ENCODE measurements at regions not wholly inside any gene's neighbourhood (a gene's known extent, or its start where the extent isn't known, plus 50 kb on each side); places are given as distances from the start of the nearest gene placed in this dataset.

- Histone ChIP-seq H3K27me3 (ENCODE audit: control insufficient read depth in 1 of 2, insufficient read depth in 2 of 2, low read length in 2 of 2) (no peaks in the 10 kb centered on the region), H3K9me3 (ENCODE audit: control insufficient read depth in 2 of 2, insufficient read depth in 1 of 2, low read depth in 1 of 2, low read length in 1 of 2) (no peaks in the 10 kb centered on the region), H3K4me1 (ENCODE audit: control insufficient read depth in 2 of 2, insufficient read depth in 2 of 2, low read length in 1 of 2) (no peaks in the 10 kb centered on the region), H3K4me3 (ENCODE audit: low read depth in 1 of 2, low read length in 2 of 2) (no peak overlapping the region), H3K36me3 (ENCODE audit: control insufficient read depth in 2 of 2, insufficient read depth in 2 of 2, low read length in 1 of 2) (no peaks in the 10 kb centered on the region), H3K27ac (ENCODE audit: low read depth in 2 of 2, low read length in 1 of 2) (no peak overlapping the region)
- WGBS, 2 donors, result 68% methylated on average over 4 of the region's 4 CpGs
These were observed 135.5 kb upstream of the CREB1 start for GRCh38 chr2:207394203-207394781.

DNA sequence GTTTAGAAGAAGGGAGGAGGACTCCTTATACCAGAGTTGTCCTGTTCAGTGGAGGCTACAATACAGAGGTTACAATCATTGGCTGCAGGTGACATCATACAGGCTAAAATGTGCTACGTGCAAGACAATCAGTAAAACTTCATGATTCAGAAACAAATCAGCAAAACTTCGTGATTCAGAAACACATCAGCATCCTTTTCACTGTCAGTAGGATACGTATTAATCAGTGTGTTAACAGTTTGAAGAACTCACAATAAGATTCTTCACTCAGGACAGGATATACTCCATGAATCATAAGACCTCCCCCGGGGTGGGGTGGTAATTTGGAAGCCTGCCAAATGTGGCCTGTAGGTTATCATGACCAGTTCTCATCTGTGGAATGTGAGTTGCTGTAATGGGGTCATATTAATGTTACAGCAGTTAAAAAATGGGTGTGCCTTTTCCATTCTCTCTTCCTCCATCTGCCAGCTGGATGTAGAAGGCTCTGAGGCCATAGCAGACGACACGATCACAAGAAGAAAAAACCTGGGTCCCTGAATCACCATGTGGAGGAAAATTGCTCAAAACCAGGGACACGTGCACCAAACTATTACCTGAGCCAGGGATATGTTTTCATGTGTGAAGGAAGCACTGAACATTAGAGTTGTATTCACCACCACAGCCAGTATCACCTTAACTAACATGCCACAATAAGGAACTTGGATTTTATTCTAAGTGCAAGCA lies 134.8 kb upstream of the CREB1 start:
- H3K36me3 ChIP-seq (ENCODE audit: control insufficient read depth in 2 of 2, insufficient read depth in 2 of 2, low read length in 1 of 2), result no peaks in the 10 kb centered on the region
- no peaks in the 10 kb centered on the region for H3K9me3 ChIP-seq (ENCODE audit: control insufficient read depth in 2 of 2, insufficient read depth in 1 of 2, low read depth in 1 of 2, low read length in 1 of 2)
- 44 to 55% methylated on average over 7 of the region's 7 CpGs for WGBS, 2 donors

DNA sequence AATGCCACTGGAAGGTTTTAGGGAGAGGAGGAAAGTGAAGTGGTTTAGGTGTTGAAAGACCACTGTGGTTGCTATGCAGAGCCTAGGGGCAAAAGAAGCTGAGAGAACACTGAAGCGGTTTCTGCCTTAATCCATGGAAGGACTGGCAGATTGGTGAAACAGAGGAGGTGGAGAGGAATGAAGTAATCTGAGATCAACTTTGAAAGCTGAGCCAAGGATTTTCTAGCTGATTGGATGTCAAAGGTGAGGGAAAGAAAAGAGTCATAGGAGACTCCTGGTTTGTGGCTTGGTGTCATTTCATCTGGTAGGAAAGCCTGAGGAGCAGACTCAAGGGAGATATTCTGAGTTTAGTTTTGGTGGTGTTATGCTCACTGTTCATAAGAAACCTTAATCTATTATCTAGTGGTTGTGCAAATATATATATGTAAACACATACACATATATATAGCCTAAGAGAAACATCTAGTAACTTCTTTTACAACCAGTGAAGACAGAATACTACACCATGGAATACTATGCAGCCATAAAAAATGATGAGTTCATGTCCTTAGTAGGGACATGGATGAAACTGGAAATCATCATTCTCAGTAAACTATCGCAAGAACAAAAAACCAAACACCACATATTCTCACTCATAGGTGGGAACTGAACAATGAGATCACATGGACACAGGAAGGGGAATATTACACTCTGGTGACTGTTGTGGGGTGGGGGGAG lies 134.1 kb upstream of the CREB1 start:
- no peak overlapping the region for H3K4me3 ChIP-seq (ENCODE audit: low read depth in 1 of 2, low read length in 2 of 2)
- no peaks in the 10 kb centered on the region for H3K9me3 ChIP-seq (ENCODE audit: control insufficient read depth in 2 of 2, insufficient read depth in 1 of 2, low read depth in 1 of 2, low read length in 1 of 2)
- no peaks in the 10 kb centered on the region for H3K4me1 ChIP-seq (ENCODE audit: control insufficient read depth in 2 of 2, insufficient read depth in 2 of 2, low read length in 1 of 2)
- no peaks in the 10 kb centered on the region for H3K36me3 ChIP-seq (ENCODE audit: control insufficient read depth in 2 of 2, insufficient read depth in 2 of 2, low read length in 1 of 2)
- H3K27ac ChIP-seq (ENCODE audit: low read depth in 2 of 2, low read length in 1 of 2), result no peak overlapping the region
- H3K27me3 ChIP-seq (ENCODE audit: control insufficient read depth in 1 of 2, insufficient read depth in 2 of 2, low read length in 2 of 2), result no peaks in the 10 kb centered on the region
- 89 to 91% methylated on average over 2 of the region's 2 CpGs for WGBS, 2 donors

More for the DNA sequence above, 134.8 kb upstream of the CREB1 start:
- H3K4me1 ChIP-seq (ENCODE audit: control insufficient read depth in 2 of 2, insufficient read depth in 2 of 2, low read length in 1 of 2), result no peaks in the 10 kb centered on the region
- no peak overlapping the region for H3K4me3 ChIP-seq (ENCODE audit: low read depth in 1 of 2, low read length in 2 of 2)
- no peak overlapping the region for H3K27ac ChIP-seq (ENCODE audit: low read depth in 2 of 2, low read length in 1 of 2)
- H3K27me3 ChIP-seq (ENCODE audit: control insufficient read depth in 1 of 2, insufficient read depth in 2 of 2, low read length in 2 of 2), result no peaks in the 10 kb centered on the region

DNA sequence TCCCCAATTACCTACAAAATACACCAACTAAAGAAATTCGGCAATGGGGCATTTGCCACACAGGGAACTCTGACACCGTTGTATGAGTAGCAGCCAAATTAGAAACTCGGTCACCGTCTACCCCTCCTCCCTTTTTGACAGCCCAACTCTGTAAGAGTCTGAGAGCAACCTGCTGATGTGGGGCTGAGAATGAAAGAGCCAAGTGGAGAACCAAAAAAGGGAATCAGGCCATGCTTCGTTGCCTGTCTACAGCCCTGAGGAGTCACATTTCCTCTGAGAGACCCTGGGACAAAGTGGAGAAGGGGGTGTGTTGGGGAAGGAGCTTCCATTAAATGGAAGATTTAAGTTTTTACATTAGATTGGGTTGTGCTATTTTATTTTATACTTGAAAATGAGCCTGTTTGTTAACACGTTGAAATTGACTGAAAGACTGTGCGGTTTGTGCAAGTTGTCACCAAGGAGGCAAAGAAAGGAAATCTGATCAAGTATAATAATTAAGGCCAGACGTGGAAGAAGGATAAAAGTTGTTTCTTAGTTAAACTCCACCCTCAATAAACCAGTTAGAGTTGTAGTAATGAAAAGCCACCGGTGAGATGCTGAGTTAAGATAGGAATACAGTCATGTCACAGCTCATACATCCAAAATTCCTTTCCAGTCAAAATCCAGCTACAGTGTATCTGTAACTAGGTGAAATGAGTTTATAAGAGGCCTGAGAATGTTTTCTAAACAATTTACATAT lies 131.7 kb upstream of the CREB1 start:
- 82 to 88% methylated on average over 9 of the region's 9 CpGs for WGBS, 2 donors
- no peaks in the 10 kb centered on the region for H3K9me3 ChIP-seq (ENCODE audit: control insufficient read depth in 2 of 2, insufficient read depth in 1 of 2, low read depth in 1 of 2, low read length in 1 of 2)
- no peaks in the 10 kb centered on the region for H3K4me1 ChIP-seq (ENCODE audit: control insufficient read depth in 2 of 2, insufficient read depth in 2 of 2, low read length in 1 of 2)
- H3K27me3 ChIP-seq (ENCODE audit: control insufficient read depth in 1 of 2, insufficient read depth in 2 of 2, low read length in 2 of 2), result no peaks in the 10 kb centered on the region
- no peak overlapping the region for H3K27ac ChIP-seq (ENCODE audit: low read depth in 2 of 2, low read length in 1 of 2)
- H3K36me3 ChIP-seq (ENCODE audit: control insufficient read depth in 2 of 2, insufficient read depth in 2 of 2, low read length in 1 of 2), result no peaks in the 10 kb centered on the region
- no peak overlapping the region for H3K4me3 ChIP-seq (ENCODE audit: low read depth in 1 of 2, low read length in 2 of 2)

- WGBS, 2 donors, result 65 to 67% methylated on average over 2 of the region's 2 CpGs
These were observed 130.5 kb upstream of the CREB1 start for GRCh38 chr2:207399301-207399700.

GRCh38 chr2:207401338-207401737 lies 128.4 kb upstream of the CREB1 start:
- no peak overlapping the region for H3K4me3 ChIP-seq (ENCODE audit: low read depth in 1 of 2, low read length in 2 of 2)
- H3K27ac ChIP-seq (ENCODE audit: low read depth in 2 of 2, low read length in 1 of 2), result no peak overlapping the region
- H3K9me3 ChIP-seq (ENCODE audit: control insufficient read depth in 2 of 2, insufficient read depth in 1 of 2, low read depth in 1 of 2, low read length in 1 of 2), result no peaks in the 10 kb centered on the region
- H3K36me3 ChIP-seq (ENCODE audit: control insufficient read depth in 2 of 2, insufficient read depth in 2 of 2, low read length in 1 of 2), result no peaks in the 10 kb centered on the region
- no peaks in the 10 kb centered on the region for H3K4me1 ChIP-seq (ENCODE audit: control insufficient read depth in 2 of 2, insufficient read depth in 2 of 2, low read length in 1 of 2)
- H3K27me3 ChIP-seq (ENCODE audit: control insufficient read depth in 1 of 2, insufficient read depth in 2 of 2, low read length in 2 of 2), result no peaks in the 10 kb centered on the region

More at GRCh38 chr2:207399301-207399700, 130.5 kb upstream of the CREB1 start:
- H3K27me3 ChIP-seq (ENCODE audit: control insufficient read depth in 1 of 2, insufficient read depth in 2 of 2, low read length in 2 of 2), result no peaks in the 10 kb centered on the region
- no peaks in the 10 kb centered on the region for H3K9me3 ChIP-seq (ENCODE audit: control insufficient read depth in 2 of 2, insufficient read depth in 1 of 2, low read depth in 1 of 2, low read length in 1 of 2)
- no peak overlapping the region for H3K4me3 ChIP-seq (ENCODE audit: low read depth in 1 of 2, low read length in 2 of 2)
- no peaks in the 10 kb centered on the region for H3K4me1 ChIP-seq (ENCODE audit: control insufficient read depth in 2 of 2, insufficient read depth in 2 of 2, low read length in 1 of 2)
- H3K27ac ChIP-seq (ENCODE audit: low read depth in 2 of 2, low read length in 1 of 2), result no peak overlapping the region
- H3K36me3 ChIP-seq (ENCODE audit: control insufficient read depth in 2 of 2, insufficient read depth in 2 of 2, low read length in 1 of 2), result no peaks in the 10 kb centered on the region

GRCh38 chr2:207403141-207403540 lies 126.6 kb upstream of the CREB1 start:
- Histone ChIP-seq H3K36me3 (ENCODE audit: control insufficient read depth in 2 of 2, insufficient read depth in 2 of 2, low read length in 1 of 2) (no peaks in the 10 kb centered on the region), H3K27ac (ENCODE audit: low read depth in 2 of 2, low read length in 1 of 2) (no peak overlapping the region), H3K27me3 (ENCODE audit: control insufficient read depth in 1 of 2, insufficient read depth in 2 of 2, low read length in 2 of 2) (no peaks in the 10 kb centered on the region), H3K4me3 (ENCODE audit: low read depth in 1 of 2, low read length in 2 of 2) (no peak overlapping the region), H3K9me3 (ENCODE audit: control insufficient read depth in 2 of 2, insufficient read depth in 1 of 2, low read depth in 1 of 2, low read length in 1 of 2) (no peaks in the 10 kb centered on the region), H3K4me1 (ENCODE audit: control insufficient read depth in 2 of 2, insufficient read depth in 2 of 2, low read length in 1 of 2) (no peaks in the 10 kb centered on the region)
- 89 to 93% methylated on average over 1 of the region's 1 CpG for WGBS, 2 donors

DNA sequence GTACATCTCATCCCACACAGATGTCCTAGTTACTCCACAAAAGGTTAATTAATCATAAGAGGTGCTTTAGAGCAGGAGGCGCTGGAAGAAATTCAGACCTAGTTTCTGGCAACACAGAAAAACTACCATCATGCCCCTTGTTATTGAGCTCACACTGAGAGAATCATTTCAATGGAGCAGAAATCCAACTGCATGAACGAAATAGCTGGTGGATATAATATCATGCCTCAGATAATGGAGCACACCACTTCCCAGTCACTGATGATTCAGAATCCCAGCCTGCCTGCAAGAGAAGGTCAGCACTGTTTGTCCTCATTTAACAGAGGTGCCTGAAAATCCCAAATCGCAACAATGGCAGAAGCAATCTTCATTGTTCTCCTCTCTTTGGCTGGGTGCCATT lies 125.8 kb upstream of the CREB1 start:
- H3K4me1 ChIP-seq (ENCODE audit: control insufficient read depth in 2 of 2, insufficient read depth in 2 of 2, low read length in 1 of 2), result no peaks in the 10 kb centered on the region
- no peaks in the 10 kb centered on the region for H3K36me3 ChIP-seq (ENCODE audit: control insufficient read depth in 2 of 2, insufficient read depth in 2 of 2, low read length in 1 of 2)
- 53 to 60% methylated on average over 3 of the region's 3 CpGs for WGBS, 2 donors
- H3K9me3 ChIP-seq (ENCODE audit: control insufficient read depth in 2 of 2, insufficient read depth in 1 of 2, low read depth in 1 of 2, low read length in 1 of 2), result no peaks in the 10 kb centered on the region
- H3K27me3 ChIP-seq (ENCODE audit: control insufficient read depth in 1 of 2, insufficient read depth in 2 of 2, low read length in 2 of 2), result no peaks in the 10 kb centered on the region
- H3K4me3 ChIP-seq (ENCODE audit: low read depth in 1 of 2, low read length in 2 of 2), result no peak overlapping the region
- peak overlapping the region in 1 of 2 donors; percentile 30 for H3K27ac ChIP-seq (ENCODE audit: low read depth in 2 of 2, low read length in 1 of 2)

DNA sequence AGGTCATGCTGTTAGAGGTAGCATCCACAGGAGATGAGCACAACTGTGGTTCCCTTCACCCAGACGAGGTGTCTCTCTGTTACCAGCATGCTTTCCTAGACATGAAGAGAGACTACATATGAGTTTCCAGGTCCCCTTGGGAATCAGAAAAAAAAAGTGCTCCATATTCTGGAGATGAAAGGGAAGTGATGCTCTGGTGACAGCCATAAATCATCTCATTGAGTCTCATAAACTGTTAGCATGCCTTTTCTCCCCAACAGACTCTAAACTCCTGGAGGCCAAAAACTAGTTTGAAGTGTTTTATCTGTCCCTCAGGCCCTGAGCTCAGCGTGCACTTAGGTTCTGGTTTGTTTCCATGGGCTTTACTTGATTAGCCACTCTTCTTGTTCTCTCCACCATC lies 124.6 kb upstream of the CREB1 start:
- Histone ChIP-seq H3K4me1 (ENCODE audit: control insufficient read depth in 2 of 2, insufficient read depth in 2 of 2, low read length in 1 of 2) (no peaks in the 10 kb centered on the region), H3K9me3 (ENCODE audit: control insufficient read depth in 2 of 2, insufficient read depth in 1 of 2, low read depth in 1 of 2, low read length in 1 of 2) (no peaks in the 10 kb centered on the region)
- 74 to 81% methylated on average over 2 of the region's 2 CpGs for WGBS, 2 donors

More for the DNA sequence above, 124.6 kb upstream of the CREB1 start:
- H3K27ac ChIP-seq (ENCODE audit: low read depth in 2 of 2, low read length in 1 of 2), result no peak overlapping the region
- no peak overlapping the region for H3K4me3 ChIP-seq (ENCODE audit: low read depth in 1 of 2, low read length in 2 of 2)
- H3K36me3 ChIP-seq (ENCODE audit: control insufficient read depth in 2 of 2, insufficient read depth in 2 of 2, low read length in 1 of 2), result no peaks in the 10 kb centered on the region
- H3K27me3 ChIP-seq (ENCODE audit: control insufficient read depth in 1 of 2, insufficient read depth in 2 of 2, low read length in 2 of 2), result no peaks in the 10 kb centered on the region
